ENCODE measurements at regions not wholly inside any gene's neighbourhood (a gene's known extent, or its start where the extent isn't known, plus 50 kb on each side); places are given as distances from the start of the nearest gene placed in this dataset.
A peak's percentile ranks its signal among the peaks of the same experiment; 100 is the strongest.
"Not testable (repeated sequence)": the region's sequence is repeated elsewhere in the genome, so short reads cannot be mapped to it uniquely, and the experiment has no call there.

DNA sequence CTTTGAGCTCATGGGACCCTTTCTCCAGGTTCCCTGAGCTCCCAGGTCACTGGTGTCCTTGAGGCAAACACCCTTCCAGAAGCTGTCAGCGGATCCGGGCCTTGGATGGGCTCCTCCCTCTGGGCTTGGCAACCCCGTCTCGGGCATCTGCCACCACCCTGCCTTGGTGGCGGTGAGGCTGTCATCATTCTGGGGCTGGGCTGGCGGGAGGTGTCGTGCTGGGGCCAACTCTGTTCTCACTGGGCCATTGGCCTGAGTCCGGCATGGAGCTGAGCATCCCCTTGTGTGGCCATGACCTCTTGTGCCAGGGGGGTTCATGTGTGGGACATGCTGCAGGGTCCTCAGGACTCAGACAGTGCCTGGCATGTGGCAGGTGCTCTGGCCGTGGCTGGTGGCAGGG lies 197.6 kb downstream of the LAT start:
- DNase-seq (ENCODE audit: low read depth) = no peak

DNA sequence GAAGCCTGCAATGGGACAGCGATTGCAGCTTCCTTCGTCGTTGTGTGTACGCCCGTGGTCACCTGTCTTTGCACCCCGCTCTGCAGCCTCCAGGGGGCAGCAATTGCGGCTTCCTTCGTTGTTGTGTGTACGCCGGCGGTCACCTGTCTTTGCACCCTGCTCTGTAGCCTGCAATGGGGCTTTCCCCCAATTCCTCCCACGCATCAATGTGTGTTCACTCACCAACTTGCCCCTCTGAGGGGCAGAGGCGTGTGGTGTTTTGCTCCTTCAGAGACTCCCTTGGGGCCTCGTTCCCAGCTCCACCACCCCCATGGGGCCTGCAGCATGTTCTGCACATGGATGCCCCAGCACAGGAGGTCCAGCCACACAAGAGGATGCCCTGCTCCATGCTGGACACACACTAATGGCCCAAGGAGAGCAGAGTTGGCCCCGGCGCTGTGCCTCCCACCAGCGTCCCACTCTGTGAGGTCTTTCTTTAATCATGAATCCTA lies 197.1 kb downstream of the LAT start:
- not testable (repeated sequence) for DNase-seq (ENCODE audit: low read depth)

GRCh38 chr16:29181254-29181780 lies 196.5 kb downstream of the LAT start:
- not testable (repeated sequence) for DNase-seq (ENCODE audit: low read depth)

DNA sequence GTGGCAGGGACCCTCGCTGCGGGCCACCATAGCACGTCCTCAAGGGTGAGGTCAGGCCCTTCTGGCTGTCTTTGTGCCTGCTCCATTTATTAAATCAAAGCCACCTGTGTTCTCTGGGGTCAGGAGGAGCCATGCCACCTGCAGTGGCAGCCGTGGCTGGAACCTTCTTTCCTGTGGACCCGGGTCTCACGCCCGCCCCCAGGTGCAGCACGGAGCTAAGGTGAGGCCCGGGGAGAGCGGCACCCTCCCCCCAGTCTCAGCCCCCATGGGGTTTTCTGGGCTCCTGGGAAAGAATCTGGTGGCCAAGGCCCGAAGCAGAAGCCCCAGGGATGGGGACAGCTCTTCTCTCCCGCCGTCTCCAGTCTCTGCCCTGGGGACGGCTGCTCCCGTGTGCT lies 195.4 kb downstream of the LAT start:
- DNase-seq (ENCODE audit: low read depth) = not testable (repeated sequence)

- DNase-seq (ENCODE audit: low read depth) = peak; percentile 24
These were observed 194.8 kb downstream of the LAT start for GRCh38 chr16:29179401-29180205.

- not testable (repeated sequence) for DNase-seq (ENCODE audit: low read depth)
These were observed 193.3 kb downstream of the LAT start for GRCh38 chr16:29177888-29178726.

DNA sequence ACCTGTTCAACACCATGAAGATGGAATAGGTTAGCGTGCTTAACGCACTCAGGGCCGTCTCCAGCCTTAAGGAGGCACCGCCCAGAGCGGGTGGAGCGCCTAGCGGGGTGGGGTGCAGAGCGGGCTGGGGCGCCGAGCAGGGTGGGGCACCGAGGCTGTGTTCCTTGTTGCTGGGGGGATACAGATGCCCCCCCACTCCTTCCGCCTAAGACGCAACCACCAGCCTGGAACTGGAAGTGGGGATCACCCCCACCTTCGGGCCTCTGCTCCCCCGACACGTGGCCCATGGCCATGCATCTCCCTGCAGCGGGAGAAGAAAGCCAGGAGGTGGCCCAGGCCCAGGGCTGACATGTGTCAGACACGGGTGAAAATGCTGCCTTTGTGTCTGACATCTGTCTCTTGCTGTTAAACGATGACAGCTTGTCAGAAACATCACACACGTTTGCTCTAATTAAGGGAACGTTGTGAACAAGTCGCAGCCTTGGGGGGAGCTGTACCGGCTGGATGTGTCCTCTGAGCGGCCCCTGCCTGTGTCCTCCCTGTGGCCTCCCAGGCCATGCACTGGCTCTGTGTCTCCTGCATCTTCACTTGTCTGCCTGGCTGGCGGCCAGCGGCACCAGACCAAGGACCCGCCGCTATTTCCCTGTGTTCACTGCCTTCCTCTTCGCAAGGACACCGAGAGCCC lies 192.5 kb downstream of the LAT start:
- not testable (repeated sequence) for DNase-seq (ENCODE audit: low read depth)

GRCh38 chr16:29176822-29177202 lies 192.0 kb downstream of the LAT start:
- not testable (repeated sequence) for DNase-seq (ENCODE audit: low read depth)

DNA sequence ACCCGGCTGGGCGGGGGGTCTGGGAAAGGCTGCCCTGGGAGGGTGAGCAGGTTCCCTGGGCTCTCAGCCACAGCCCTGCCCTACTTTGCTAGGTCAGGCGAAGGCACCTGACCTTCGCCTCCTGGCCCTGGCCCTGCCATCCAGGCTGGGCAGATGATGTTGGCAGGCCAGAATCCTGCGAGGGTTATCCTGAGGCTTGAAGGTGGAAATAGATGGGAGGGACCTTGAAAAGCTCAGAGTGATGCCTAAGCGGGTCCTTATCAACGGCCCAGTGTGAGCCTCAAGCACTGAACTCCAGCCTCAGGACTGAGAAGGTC lies 191.3 kb downstream of the LAT start:
- DNase-seq (ENCODE audit: low read depth) = not testable (repeated sequence)

GRCh38 chr16:29175411-29176153 lies 190.7 kb downstream of the LAT start:
- DNase-seq (ENCODE audit: low read depth) = not testable (repeated sequence)

DNA sequence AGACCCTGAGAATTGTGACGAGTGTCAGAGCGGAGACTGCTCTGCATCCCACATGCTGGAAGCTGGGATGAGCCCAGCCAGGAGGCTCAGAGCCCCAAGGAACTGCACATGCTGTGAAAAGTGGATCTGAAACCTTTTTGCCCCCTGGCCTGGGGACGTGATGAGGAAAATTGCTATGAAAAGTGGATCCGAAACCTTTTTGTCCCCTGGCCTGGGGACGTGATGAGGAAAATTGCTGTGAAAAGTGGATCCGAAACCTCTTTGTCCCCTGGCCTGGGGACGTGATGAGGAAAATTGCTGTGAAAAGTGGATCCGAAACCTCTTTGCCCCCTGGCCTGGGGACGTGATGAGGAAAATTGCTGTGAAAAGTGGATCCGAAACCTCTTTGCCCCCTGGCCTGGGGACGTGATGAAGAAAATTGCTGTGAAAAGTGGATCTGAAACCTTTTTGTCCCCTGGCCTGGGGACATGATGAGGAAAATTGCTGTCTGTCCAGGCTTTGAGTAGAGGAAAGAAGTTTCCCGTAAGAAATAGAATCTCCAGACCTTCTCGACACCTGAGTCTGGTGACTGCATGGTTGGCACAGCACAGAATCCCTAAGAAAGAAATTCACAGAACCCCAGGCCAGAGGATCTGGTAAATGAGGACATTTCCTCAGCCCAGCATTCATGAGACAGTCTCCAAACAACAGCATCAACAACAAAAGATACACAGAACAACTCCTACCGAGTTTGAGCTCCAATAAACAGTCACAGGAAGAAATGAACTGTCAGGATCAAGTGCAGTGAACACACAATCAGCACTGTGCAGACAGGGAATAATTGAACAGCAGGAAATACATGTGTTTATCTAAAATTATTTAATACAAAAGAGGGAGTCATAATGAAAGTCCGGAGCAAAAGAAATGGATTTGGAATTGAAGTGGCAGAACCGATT lies 188.8 kb downstream of the LAT start:
- DNase-seq (ENCODE audit: low read depth) = not testable (repeated sequence)

- DNase-seq (ENCODE audit: low read depth) = not testable (repeated sequence)
These were observed 187.4 kb downstream of the LAT start for GRCh38 chr16:29172098-29172724.

DNA sequence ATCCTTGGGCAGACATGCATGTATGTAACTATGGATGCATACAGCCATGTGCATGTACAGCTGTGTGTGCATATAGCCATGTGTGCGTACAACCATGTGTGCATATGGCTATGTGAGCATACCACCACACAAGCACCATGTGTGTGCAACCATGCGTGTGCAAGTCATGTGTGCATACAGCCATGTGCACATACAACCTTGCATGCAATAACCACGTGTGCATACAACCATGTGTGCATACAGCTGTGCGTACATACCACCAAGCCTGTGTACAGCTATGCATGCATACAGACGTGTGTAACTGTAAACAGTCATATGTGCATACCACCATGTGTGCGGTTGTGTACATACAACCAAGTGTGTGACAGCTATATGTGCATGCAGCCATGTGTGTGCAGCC lies 186.4 kb downstream of the LAT start:
- DNase-seq (ENCODE audit: low read depth) = not testable (repeated sequence)

DNA sequence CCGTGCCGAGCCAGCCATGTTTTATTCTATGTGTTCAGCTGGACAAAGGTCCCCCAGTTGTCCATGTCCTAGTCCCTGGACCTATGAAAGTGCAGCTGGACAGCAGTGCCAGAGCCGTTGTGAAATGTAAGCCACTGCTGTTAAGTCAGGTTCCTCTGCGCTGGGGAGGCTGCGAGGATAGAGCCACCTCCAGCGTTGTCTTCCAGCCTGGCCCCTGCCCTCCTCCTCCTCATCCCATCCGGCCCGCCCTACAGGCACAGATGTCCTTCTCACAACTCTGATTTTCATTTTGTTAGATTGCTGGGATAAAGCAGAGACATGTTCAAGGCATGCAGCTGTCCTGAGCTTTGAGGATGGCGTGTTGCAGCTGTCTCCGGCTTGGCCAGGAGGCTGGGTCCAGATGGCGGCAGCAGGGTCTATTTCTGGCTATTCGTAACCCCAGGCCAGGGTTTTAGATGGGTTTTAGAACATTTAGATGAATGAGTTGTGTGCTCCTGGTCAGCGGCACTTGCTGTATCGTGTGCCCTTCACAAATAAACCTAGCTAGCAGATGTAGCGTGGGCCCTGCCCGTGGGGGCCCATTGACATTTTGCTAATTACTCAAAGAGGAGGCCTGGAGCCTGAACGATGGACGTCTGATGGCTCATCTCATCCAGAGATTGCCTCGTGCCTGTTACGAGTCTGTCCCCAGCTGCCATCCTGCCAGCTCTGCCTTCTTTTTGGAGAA lies 185.7 kb downstream of the LAT start:
- not testable (repeated sequence) for DNase-seq (ENCODE audit: low read depth)

GRCh38 chr16:29169295-29169994 lies 184.6 kb downstream of the LAT start:
- DNase-seq (ENCODE audit: low read depth) = not testable (repeated sequence)

- DNase-seq (ENCODE audit: low read depth) = not testable (repeated sequence)
These were observed 183.8 kb downstream of the LAT start for GRCh38 chr16:29168515-29169259.

DNA sequence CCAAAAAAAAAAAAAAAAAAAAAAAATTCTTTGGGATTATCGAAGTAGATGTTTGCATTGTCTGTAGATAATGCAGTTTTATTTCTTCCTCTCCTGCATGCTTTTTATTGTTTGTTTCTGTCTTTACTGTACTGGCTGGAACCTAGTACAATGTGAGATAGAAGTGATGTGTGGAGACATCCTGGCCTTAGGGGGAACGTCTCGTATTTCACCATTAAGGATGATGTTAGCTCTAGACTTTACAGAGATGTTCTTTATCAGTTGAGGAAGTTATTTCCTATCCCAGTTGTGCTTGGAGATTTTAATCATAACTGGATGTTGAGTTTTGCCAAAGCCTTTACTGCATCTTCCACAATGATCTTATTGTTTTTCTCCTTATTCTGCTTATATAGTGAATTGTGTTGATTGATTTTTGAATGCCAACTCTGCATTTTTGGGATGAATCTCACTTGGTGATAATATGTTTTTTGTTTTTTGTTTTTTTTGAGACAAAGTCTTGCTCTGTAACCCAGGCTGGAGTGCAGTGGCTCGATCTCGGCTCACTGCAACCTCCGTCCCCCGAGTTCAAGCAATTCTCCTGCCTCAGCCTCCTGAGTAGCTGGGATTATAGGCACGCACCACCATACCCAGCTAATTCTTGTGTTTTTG lies 179.7 kb downstream of the LAT start:
- not testable (repeated sequence) for DNase-seq (ENCODE audit: low read depth)

Data from ELR (cell line).